HepG2 (cell line): ENCODE measurements at regions not wholly inside any gene's neighbourhood (a gene's known extent, or its start where the extent isn't known, plus 50 kb on each side); places are given as distances from the start of the nearest gene placed in this dataset.

Experiments
- CHCHD3 ChIP-seq: sonication (generic); formaldehyde crosslinking; IDR thresholded peaks from 2 replicates; pipeline ENCODE4 v1.8.0; 2022; ENCODE audit warnings: mild to moderate bottlenecking, missing genetic modification reagents, moderate library complexity
- GATA4 ChIP-seq: sonication (generic); IDR thresholded peaks from 2 replicates; pipeline ENCODE4 v1.6.1; 2016; ENCODE audit warnings: antibody characterized with exemption, low read depth, borderline replicate concordance
- GPN1 ChIP-seq: sonication (generic); formaldehyde crosslinking; IDR thresholded peaks from 2 replicates; pipeline ENCODE4 v1.5.1; 2020; ENCODE audit warnings: missing genetic modification reagents, borderline replicate concordance
- HNF4A ChIP-seq: sonication (generic); formaldehyde crosslinking; IDR thresholded peaks from 2 replicates; pipeline ENCODE4 v1.4.0; 2020; ENCODE audit warnings: missing genetic modification reagents
- JUN ChIP-seq: sonication (generic); formaldehyde crosslinking; IDR thresholded peaks from 2 replicates; pipeline ENCODE4 v1.4.0; 2020; ENCODE audit warnings: mild to moderate bottlenecking, missing genetic modification reagents
- KMT2A ChIP-seq: sonication (generic); formaldehyde crosslinking; IDR thresholded peaks from 2 replicates; pipeline ENCODE4 v1.4.0; 2020; ENCODE audit warnings: missing genetic modification reagents
- NONO ChIP-seq, 2 experiments: fragments of 450-650 bp in 1 of 2; sonication (generic) in 1 of 2; formaldehyde crosslinking in 1 of 2; IDR thresholded peaks in 1 of 2; conservative IDR thresholded peaks in 1 of 2; 2 replicates each; pipeline versions ENCODE4 v1.6.1 to v1.8.0; 2017 to 2022; ENCODE audit warnings: mild to moderate bottlenecking in 1 of 2, missing genetic modification reagents in 1 of 2, moderate library complexity in 1 of 2
- RBM39 ChIP-seq: fragments of 200-400 bp; formaldehyde crosslinking; IDR thresholded peaks from one replicate; pipeline ENCODE4 v1.6.1; 2018; ENCODE audit warnings: antibody characterized with exemption, mild to moderate bottlenecking, low read depth, low read length; ENCODE audit not compliant: poor library complexity, severe bottlenecking
- SIX4 ChIP-seq: sonication (generic); formaldehyde crosslinking; IDR thresholded peaks from 2 replicates; pipeline ENCODE4 v1.4.0; 2020; ENCODE audit warnings: missing genetic modification reagents
- TCF7 ChIP-seq: sonication (generic); IDR thresholded peaks from 2 replicates; pipeline ENCODE4 v1.6.1; 2016; ENCODE audit warnings: antibody characterized with exemption, low read depth
- ZBTB3 ChIP-seq: sonication (generic); formaldehyde crosslinking; IDR thresholded peaks from 2 replicates; pipeline ENCODE4 v1.4.0; 2020; ENCODE audit warnings: low read depth, mild to moderate bottlenecking, moderate library complexity, missing genetic modification reagents, borderline replicate concordance
- ZNF205 ChIP-seq: IDR thresholded peaks from 2 replicates; pipeline ENCODE4 v1.6.1; 2018; ENCODE audit warnings: missing biosample characterization, missing genetic modification reagents
- ZNF274 ChIP-seq: sonication (generic); formaldehyde crosslinking; IDR thresholded peaks from 2 replicates; pipeline ENCODE4 v1.5.1; 2020; ENCODE audit warnings: mild to moderate bottlenecking, missing genetic modification reagents
- ZNF33B ChIP-seq: sonication (generic); formaldehyde crosslinking; IDR thresholded peaks from 2 replicates; pipeline ENCODE4 v1.5.1; 2020; ENCODE audit warnings: mild to moderate bottlenecking, missing genetic modification reagents
- ZNF564 ChIP-seq: sonication (generic); formaldehyde crosslinking; IDR thresholded peaks from 2 replicates; pipeline ENCODE4 v1.8.1; 2023; ENCODE audit warnings: mild to moderate bottlenecking, missing genetic modification reagents
- ZNF572 ChIP-seq: sonication (generic); formaldehyde crosslinking; IDR thresholded peaks from 2 replicates; pipeline ENCODE4 v1.5.1; 2020; ENCODE audit warnings: mild to moderate bottlenecking, missing genetic modification reagents
- ZNF589 ChIP-seq: sonication (generic); formaldehyde crosslinking; conservative IDR thresholded peaks from 2 replicates; pipeline ENCODE4 v1.8.0; 2022; ENCODE audit warnings: mild to moderate bottlenecking, moderate library complexity, missing genetic modification reagents
- TF ChIP-seq, protein P1 (sequence below): sonication (generic); formaldehyde crosslinking; IDR thresholded peaks from 2 replicates; pipeline ENCODE4 v1.4.0; 2020; ENCODE audit warnings: missing genetic modification reagents
- TF ChIP-seq, protein P2 (sequence below): sonication (generic); formaldehyde crosslinking; IDR thresholded peaks from 2 replicates; pipeline ENCODE4 v1.4.0; 2020; ENCODE audit warnings: mild to moderate bottlenecking, missing genetic modification reagents
- TF ChIP-seq, protein P3 (sequence below): sonication (generic); formaldehyde crosslinking; IDR thresholded peaks from 2 replicates; pipeline ENCODE4 v1.8.0; 2022; ENCODE audit warnings: missing genetic modification reagents, low read depth, mild to moderate bottlenecking, borderline replicate concordance
- TF ChIP-seq, protein P4 (sequence below): IDR thresholded peaks from 2 replicates; pipeline ENCODE4 v1.6.1; 2016; ENCODE audit warnings: low read depth, control low read depth
- TF ChIP-seq, protein P5 (sequence below), 2 experiments: sonication (generic) in 1 of 2; formaldehyde crosslinking in 1 of 2; IDR thresholded peaks; 2 replicates each; pipeline versions ENCODE4 v1.5.1 to v1.6.1; 2011 to 2020; ENCODE audit warnings: borderline replicate concordance in 1 of 2, low read depth in 1 of 2, low read length in 1 of 2, mild to moderate bottlenecking in 1 of 2, missing genetic modification reagents in 1 of 2, moderate library complexity in 1 of 2

DNA sequence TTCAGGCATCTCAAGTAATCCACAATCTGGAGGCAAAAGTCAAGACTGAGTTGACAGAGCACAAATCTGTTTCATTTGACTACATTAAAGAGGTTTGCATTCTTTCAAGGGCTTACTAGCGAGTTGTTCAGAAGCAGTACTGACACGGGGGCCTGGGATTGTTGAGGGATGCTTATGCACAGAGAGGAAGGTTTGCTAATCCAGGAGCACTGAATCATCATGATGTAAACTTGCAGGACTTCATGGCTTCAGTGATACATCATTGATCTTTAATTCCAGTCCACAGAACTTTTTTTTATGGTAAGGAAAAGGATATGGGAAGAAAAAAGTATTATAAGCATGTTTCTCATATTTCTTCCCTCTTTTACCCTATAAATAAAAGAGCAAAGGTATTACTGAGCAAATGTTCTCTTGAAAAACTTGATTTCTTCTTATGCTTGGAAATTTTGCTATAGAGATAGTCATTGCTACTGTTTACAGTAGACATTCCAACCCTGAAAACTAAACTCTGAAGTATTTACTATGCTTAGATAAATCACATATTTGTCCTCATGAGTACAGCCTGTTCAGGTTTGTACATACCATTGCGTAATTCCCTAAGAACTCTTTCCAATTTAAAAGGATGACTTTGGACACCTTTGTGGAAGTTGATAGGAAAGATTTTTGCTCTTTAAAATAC is 65.8 kb upstream of the KPNA3 start (continued):
- TF ChIP-seq, protein P1, sequence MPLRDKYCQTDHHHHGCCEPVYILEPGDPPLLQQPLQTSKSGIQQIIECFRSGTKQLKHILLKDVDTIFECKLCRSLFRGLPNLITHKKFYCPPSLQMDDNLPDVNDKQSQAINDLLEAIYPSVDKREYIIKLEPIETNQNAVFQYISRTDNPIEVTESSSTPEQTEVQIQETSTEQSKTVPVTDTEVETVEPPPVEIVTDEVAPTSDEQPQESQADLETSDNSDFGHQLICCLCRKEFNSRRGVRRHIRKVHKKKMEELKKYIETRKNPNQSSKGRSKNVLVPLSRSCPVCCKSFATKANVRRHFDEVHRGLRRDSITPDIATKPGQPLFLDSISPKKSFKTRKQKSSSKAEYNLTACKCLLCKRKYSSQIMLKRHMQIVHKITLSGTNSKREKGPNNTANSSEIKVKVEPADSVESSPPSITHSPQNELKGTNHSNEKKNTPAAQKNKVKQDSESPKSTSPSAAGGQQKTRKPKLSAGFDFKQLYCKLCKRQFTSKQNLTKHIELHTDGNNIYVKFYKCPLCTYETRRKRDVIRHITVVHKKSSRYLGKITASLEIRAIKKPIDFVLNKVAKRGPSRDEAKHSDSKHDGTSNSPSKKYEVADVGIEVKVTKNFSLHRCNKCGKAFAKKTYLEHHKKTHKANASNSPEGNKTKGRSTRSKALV (CRISPR knock-in tag), result no peak
- TF ChIP-seq GPN1 (CRISPR knock-in tag), result no peak
- TF ChIP-seq, protein P2, sequence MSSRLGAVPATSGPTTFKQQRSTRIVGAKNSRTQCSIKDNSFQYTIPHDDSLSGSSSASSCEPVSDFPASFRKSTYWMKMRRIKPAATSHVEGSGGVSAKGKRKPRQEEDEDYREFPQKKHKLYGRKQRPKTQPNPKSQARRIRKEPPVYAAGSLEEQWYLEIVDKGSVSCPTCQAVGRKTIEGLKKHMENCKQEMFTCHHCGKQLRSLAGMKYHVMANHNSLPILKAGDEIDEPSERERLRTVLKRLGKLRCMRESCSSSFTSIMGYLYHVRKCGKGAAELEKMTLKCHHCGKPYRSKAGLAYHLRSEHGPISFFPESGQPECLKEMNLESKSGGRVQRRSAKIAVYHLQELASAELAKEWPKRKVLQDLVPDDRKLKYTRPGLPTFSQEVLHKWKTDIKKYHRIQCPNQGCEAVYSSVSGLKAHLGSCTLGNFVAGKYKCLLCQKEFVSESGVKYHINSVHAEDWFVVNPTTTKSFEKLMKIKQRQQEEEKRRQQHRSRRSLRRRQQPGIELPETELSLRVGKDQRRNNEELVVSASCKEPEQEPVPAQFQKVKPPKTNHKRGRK (CRISPR knock-in tag), result no peak
- no peak for TF ChIP-seq CHCHD3
- peak; percentile 47; the same call in 1 of the 2 replicates for TF ChIP-seq JUN (CRISPR knock-in tag)
- no peak for TF ChIP-seq ZNF572
- no peak for TF ChIP-seq ZNF274 (CRISPR knock-in tag)
- no peak for TF ChIP-seq KMT2A (CRISPR knock-in tag)
- peak; percentile 58; the same call in 1 of the 2 replicates for TF ChIP-seq TCF7
- TF ChIP-seq, protein P3, sequence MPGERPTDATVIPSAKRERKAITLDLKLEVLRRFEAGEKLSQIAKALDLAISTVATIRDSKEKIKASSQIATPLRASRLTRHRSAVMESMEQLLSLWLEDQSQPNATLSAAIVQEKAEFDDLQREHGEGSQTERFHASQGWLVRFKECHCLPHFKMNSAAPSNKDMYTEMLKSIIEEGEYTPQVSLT, result no peak
- TF ChIP-seq ZNF589 (CRISPR knock-in tag), result no peak
- TF ChIP-seq ZBTB3 (CRISPR knock-in tag), result no peak
- TF ChIP-seq GATA4, result peak; percentile 78; the same call in 1 of the 2 replicates
- no peak for TF ChIP-seq ZNF33B (CRISPR knock-in tag)
- TF ChIP-seq NONO (IDR thresholded peaks at IDR 0.05), result no peak
- no peak for TF ChIP-seq NONO (CRISPR knock-in tag; conservative IDR thresholded peaks at IDR 0.05)
- peak; percentile 70 for TF ChIP-seq HNF4A
- peak; percentile 70; the same call in 1 of the 2 replicates for TF ChIP-seq SIX4 (CRISPR knock-in tag)
- TF ChIP-seq ZNF205 (CRISPR knock-in tag), result no peak
- TF ChIP-seq ZNF564 (CRISPR knock-in tag), result no peak
- TF ChIP-seq, protein P4, sequence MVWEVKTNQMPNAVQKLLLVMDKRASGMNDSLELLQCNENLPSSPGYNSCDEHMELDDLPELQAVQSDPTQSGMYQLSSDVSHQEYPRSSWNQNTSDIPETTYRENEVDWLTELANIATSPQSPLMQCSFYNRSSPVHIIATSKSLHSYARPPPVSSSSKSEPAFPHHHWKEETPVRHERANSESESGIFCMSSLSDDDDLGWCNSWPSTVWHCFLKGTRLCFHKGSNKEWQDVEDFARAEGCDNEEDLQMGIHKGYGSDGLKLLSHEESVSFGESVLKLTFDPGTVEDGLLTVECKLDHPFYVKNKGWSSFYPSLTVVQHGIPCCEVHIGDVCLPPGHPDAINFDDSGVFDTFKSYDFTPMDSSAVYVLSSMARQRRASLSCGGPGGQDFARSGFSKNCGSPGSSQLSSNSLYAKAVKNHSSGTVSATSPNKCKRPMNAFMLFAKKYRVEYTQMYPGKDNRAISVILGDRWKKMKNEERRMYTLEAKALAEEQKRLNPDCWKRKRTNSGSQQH (CRISPR knock-in tag), result peak; percentile 50; the same call in 1 of the 2 replicates
- no peak for TF ChIP-seq RBM39
- TF ChIP-seq, protein P5, sequence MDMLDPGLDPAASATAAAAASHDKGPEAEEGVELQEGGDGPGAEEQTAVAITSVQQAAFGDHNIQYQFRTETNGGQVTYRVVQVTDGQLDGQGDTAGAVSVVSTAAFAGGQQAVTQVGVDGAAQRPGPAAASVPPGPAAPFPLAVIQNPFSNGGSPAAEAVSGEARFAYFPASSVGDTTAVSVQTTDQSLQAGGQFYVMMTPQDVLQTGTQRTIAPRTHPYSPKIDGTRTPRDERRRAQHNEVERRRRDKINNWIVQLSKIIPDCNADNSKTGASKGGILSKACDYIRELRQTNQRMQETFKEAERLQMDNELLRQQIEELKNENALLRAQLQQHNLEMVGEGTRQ (IDR thresholded peaks at IDR 0.05; ENCODE audit: low read depth, low read length), result no peak
- TF ChIP-seq, protein P5 (CRISPR knock-in tag; IDR thresholded peaks at IDR 0.05; ENCODE audit: borderline replicate concordance), result no peak
